AG10803 (cell line): ENCODE measurements at regions not wholly inside any gene's neighbourhood (a gene's known extent, or its start where the extent isn't known, plus 50 kb on each side); places are given as distances from the start of the nearest gene placed in this dataset.
"Not testable (repeated sequence)": the region's sequence is repeated elsewhere in the genome, so short reads cannot be mapped to it uniquely, and the experiment has no call there.

Experiments
- DNase-seq: peaks from one replicate; pipeline ENCODE4 v3.0.0; 2010; ENCODE audit warnings: low read depth
- H3K4me3 ChIP-seq: 2 replicates; pipeline ENCODE4 v1.5.1; 2011; ENCODE audit warnings: mild to moderate bottlenecking, low read length, control low read depth
- CTCF ChIP-seq: conservative IDR thresholded peaks from 2 replicates; pipeline ENCODE4 v1.5.1; 2011; ENCODE audit warnings: mild to moderate bottlenecking, low read length, control low read depth, inconsistent platforms

GRCh38 chr6:134544737-134545136 is 226.8 kb upstream of the SGK1 start:
- DNase-seq: no peak
- H3K4me3 ChIP-seq: no peak overlapping the region
- no peak for TF ChIP-seq CTCF

- DNase-seq: no peak
- no peak for TF ChIP-seq CTCF
- no peak overlapping the region for H3K4me3 ChIP-seq
These were observed 225.2 kb upstream of the SGK1 start for GRCh38 chr6:134543128-134543527.

- no peak for DNase-seq
- H3K4me3 ChIP-seq: no peak overlapping the region
- no peak for TF ChIP-seq CTCF
These were observed 223.1 kb upstream of the SGK1 start for GRCh38 chr6:134541001-134541400.

- no peak overlapping the region for H3K4me3 ChIP-seq
- no peak for DNase-seq
- no peak for TF ChIP-seq CTCF
These were observed 222.0 kb upstream of the SGK1 start for GRCh38 chr6:134539865-134540323.

- H3K4me3 ChIP-seq, DNase-seq: not testable (repeated sequence)
These were observed 219.9 kb upstream of the SGK1 start for GRCh38 chr6:134537765-134538164.

- no peak for TF ChIP-seq CTCF
These were observed 219.2 kb upstream of the SGK1 start for GRCh38 chr6:134537146-134537555.

GRCh38 chr6:134535831-134536230 is 217.9 kb upstream of the SGK1 start:
- no peak overlapping the region for H3K4me3 ChIP-seq
- TF ChIP-seq CTCF: no peak
- DNase-seq: no peak

More at GRCh38 chr6:134537146-134537555, 219.2 kb upstream of the SGK1 start:
- DNase-seq: peak; percentile 90
- H3K4me3 ChIP-seq: no peak overlapping the region

GRCh38 chr6:134534708-134535149 is 216.8 kb upstream of the SGK1 start:
- no peak overlapping the region for H3K4me3 ChIP-seq
- peak; percentile 62 for DNase-seq
- TF ChIP-seq CTCF: no peak
